ENCODE measurements at regions not wholly inside any gene's neighbourhood (a gene's known extent, or its start where the extent isn't known, plus 50 kb on each side); places are given as distances from the start of the nearest gene placed in this dataset.

DNA sequence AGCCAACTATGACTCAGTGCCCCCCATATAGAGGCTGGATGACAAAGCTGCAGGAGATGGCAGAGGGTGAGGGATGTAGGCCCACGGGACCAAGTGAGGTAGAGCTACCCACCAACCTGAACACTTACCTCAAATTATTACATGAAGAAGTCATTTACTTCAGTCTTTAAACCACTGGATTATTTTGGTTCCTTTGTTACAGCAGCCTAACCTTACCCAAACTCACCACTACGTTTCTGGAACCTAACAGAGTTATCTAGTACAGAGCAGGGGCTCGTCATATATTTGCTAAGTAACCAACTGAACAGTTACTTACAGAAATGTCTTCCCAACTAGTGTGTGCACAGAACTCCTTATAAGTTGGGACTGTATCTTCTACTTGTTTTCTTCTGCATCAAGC, 85.2 kb upstream of the IGF1 start:
- Histone ChIP-seq H3K9me3 (ENCODE audit: low read depth, low read length) (no peaks in the 10 kb centered on the region), H3K4me2 (ENCODE audit: insufficient read depth, low read length) (no peak overlapping the region), H3K4me3 (ENCODE audit: insufficient read depth, low read length) (no peak overlapping the region), H3K79me2 (ENCODE audit: insufficient read depth, low read length) (no peaks in the 10 kb centered on the region), H2AFZ (ENCODE audit: low read length) (no peak overlapping the region), H3K36me3 (ENCODE audit: insufficient read depth, low read length) (no peaks in the 10 kb centered on the region), H3K27me3 (ENCODE audit: insufficient read depth, low read length) (no peaks in the 10 kb centered on the region), H3K27ac (ENCODE audit: low read depth, low read length) (no peak overlapping the region), H3K4me1 (ENCODE audit: insufficient read depth, low read length) (peaks cover 26% of the 10 kb centered on the region), H4K20me1 (ENCODE audit: insufficient read depth, low read length) (no peaks in the 10 kb centered on the region)
- TF ChIP-seq, protein P1, sequence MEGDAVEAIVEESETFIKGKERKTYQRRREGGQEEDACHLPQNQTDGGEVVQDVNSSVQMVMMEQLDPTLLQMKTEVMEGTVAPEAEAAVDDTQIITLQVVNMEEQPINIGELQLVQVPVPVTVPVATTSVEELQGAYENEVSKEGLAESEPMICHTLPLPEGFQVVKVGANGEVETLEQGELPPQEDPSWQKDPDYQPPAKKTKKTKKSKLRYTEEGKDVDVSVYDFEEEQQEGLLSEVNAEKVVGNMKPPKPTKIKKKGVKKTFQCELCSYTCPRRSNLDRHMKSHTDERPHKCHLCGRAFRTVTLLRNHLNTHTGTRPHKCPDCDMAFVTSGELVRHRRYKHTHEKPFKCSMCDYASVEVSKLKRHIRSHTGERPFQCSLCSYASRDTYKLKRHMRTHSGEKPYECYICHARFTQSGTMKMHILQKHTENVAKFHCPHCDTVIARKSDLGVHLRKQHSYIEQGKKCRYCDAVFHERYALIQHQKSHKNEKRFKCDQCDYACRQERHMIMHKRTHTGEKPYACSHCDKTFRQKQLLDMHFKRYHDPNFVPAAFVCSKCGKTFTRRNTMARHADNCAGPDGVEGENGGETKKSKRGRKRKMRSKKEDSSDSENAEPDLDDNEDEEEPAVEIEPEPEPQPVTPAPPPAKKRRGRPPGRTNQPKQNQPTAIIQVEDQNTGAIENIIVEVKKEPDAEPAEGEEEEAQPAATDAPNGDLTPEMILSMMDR (IDR thresholded peaks at IDR 0.05; ENCODE audit: extremely low read depth, low read depth, low read length): no peak
- no peak for DNase-seq (ENCODE audit: insufficient read length, low spot score, missing footprints)

DNA sequence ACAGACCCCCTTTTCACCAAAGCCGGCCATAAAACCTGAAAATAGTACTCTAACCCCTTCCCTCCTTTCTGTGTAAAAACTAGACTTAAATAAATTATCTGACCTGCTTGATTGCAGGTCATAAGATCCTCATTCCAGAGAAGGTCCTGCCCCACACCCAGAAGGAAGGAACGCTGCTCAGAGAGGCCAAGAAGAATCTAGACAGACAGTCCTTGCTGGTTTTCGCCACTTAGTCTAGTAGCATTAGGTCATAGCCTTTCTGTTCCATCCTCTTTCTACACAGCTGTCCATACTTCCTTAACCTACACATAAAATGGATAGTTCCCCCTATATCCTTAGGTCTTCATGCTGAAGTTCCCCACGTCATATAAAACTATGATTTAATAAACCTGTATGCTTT, 83.7 kb upstream of the IGF1 start:
- peaks cover 26% of the 10 kb centered on the region for H3K4me1 ChIP-seq (ENCODE audit: insufficient read depth, low read length)
- H2AFZ ChIP-seq (ENCODE audit: low read length): no peak overlapping the region
- H3K27ac ChIP-seq (ENCODE audit: low read depth, low read length): no peak overlapping the region
- no peaks in the 10 kb centered on the region for H4K20me1 ChIP-seq (ENCODE audit: insufficient read depth, low read length)
- no peaks in the 10 kb centered on the region for H3K79me2 ChIP-seq (ENCODE audit: insufficient read depth, low read length)
- DNase-seq (ENCODE audit: insufficient read length, low spot score, missing footprints): no peak
- no peaks in the 10 kb centered on the region for H3K27me3 ChIP-seq (ENCODE audit: insufficient read depth, low read length)
- H3K9me3 ChIP-seq (ENCODE audit: low read depth, low read length): no peaks in the 10 kb centered on the region
- no peak overlapping the region for H3K4me3 ChIP-seq (ENCODE audit: insufficient read depth, low read length)
- TF ChIP-seq, protein P1 (IDR thresholded peaks at IDR 0.05; ENCODE audit: extremely low read depth, low read depth, low read length): no peak
- H3K36me3 ChIP-seq (ENCODE audit: insufficient read depth, low read length): no peaks in the 10 kb centered on the region
- H3K4me2 ChIP-seq (ENCODE audit: insufficient read depth, low read length): no peak overlapping the region

DNA sequence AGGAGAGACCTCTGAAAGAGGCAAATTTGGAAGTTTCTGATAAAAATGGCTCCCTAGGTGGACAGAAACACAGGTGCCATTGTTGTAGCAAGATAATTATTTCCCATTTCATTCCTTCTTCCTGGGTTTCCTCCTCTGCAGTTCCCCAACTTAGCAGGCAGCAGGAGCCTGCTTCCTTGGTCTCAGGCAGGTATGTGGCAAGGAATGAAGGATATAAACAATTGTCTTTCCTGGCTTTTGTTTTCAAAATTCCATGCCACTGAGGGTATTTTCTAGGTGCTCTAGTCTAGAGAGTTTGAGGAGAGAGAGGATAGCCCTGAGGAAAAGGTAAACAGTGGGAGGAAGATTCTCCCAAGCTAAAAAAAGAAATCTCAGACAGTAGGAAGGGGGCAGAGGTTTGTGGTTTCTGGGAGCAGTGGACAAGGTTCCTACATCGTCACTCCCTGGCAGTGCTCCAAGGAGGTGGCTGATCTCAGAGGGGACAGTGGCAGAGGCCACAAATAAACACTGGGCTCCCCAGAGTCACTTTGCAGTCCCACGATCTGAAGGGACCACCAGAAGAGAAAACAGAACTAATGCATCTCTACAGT, 82.6 kb upstream of the IGF1 start:
- TF ChIP-seq, protein P1 (IDR thresholded peaks at IDR 0.05; ENCODE audit: extremely low read depth, low read depth, low read length): no peak
- H3K4me2 ChIP-seq (ENCODE audit: insufficient read depth, low read length): no peak overlapping the region
- no peak for DNase-seq (ENCODE audit: insufficient read length, low spot score, missing footprints)
- H3K27me3 ChIP-seq (ENCODE audit: insufficient read depth, low read length): no peaks in the 10 kb centered on the region
- no peaks in the 10 kb centered on the region for H3K79me2 ChIP-seq (ENCODE audit: insufficient read depth, low read length)
- no peaks in the 10 kb centered on the region for H3K9me3 ChIP-seq (ENCODE audit: low read depth, low read length)
- H2AFZ ChIP-seq (ENCODE audit: low read length): peak overlapping the region; percentile 54
- no peak overlapping the region for H3K27ac ChIP-seq (ENCODE audit: low read depth, low read length)
- H4K20me1 ChIP-seq (ENCODE audit: insufficient read depth, low read length): no peaks in the 10 kb centered on the region
- peaks cover 17% of the 10 kb centered on the region for H3K4me1 ChIP-seq (ENCODE audit: insufficient read depth, low read length)
- H3K36me3 ChIP-seq (ENCODE audit: insufficient read depth, low read length): no peaks in the 10 kb centered on the region
- no peak overlapping the region for H3K4me3 ChIP-seq (ENCODE audit: insufficient read depth, low read length)

DNA sequence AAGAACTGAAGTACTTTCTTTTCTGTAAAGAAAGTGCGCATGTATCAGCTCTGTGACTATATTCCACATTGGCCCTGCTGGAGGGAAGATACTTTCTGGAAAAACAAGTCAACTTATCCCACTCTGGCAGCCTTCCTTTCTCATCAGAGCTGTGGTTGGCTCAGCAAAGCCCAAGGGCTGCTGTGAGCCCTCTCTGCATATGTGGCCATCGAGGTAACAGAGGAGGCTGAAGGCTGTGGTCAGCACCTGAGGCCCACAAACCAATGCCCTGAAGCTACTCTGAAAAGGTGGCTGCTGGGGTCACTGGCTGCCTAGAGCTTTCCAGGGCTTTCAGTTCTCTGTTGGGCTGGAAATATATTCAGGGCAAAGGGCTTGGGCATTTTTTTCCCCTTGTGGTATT, 70.8 kb upstream of the IGF1 start:
- H3K4me3 ChIP-seq (ENCODE audit: insufficient read depth, low read length): no peak overlapping the region
- H2AFZ ChIP-seq (ENCODE audit: low read length): peak overlapping the region; percentile 77
- no peaks in the 10 kb centered on the region for H3K27me3 ChIP-seq (ENCODE audit: insufficient read depth, low read length)
- H3K79me2 ChIP-seq (ENCODE audit: insufficient read depth, low read length): no peaks in the 10 kb centered on the region
- TF ChIP-seq, protein P1 (IDR thresholded peaks at IDR 0.05; ENCODE audit: extremely low read depth, low read depth, low read length): no peak
- H3K4me1 ChIP-seq (ENCODE audit: insufficient read depth, low read length): no peaks in the 10 kb centered on the region
- H3K9me3 ChIP-seq (ENCODE audit: low read depth, low read length): no peaks in the 10 kb centered on the region
- H3K27ac ChIP-seq (ENCODE audit: low read depth, low read length): no peak overlapping the region
- H3K36me3 ChIP-seq (ENCODE audit: insufficient read depth, low read length): no peaks in the 10 kb centered on the region
- DNase-seq (ENCODE audit: insufficient read length, low spot score, missing footprints): peak; percentile 55
- no peaks in the 10 kb centered on the region for H4K20me1 ChIP-seq (ENCODE audit: insufficient read depth, low read length)
- no peak overlapping the region for H3K4me2 ChIP-seq (ENCODE audit: insufficient read depth, low read length)
